GM19468 (cell line): ENCODE measurements at regions not wholly inside any gene's neighbourhood (a gene's known extent, or its start where the extent isn't known, plus 50 kb on each side); places are given as distances from the start of the nearest gene placed in this dataset.

ENCODE experiments used
- ATAC-seq: cut with Tn5 transposase; IDR thresholded peaks from one replicate; pipeline ENCODE4 v1.9.1; 2021; ENCODE audit warnings: mild to moderate bottlenecking, moderate library complexity, moderate number of reproducible peaks; ENCODE audit not compliant: unreplicated experiment; ENCODE audit errors: extremely low read depth

- ATAC-seq = no peak
Measured at GRCh38 chr20:40254023-40254772, 434.8 kb downstream of the MAFB start.

- no peak for ATAC-seq
Measured at GRCh38 chr20:40251284-40251932, 437.6 kb downstream of the MAFB start.

GRCh38 chr20:40249805-40250204, 439.2 kb downstream of the MAFB start:
- ATAC-seq = no peak

- no peak for ATAC-seq
Measured at GRCh38 chr20:40245829-40246228, 443.2 kb downstream of the MAFB start.

- no peak for ATAC-seq
Measured at GRCh38 chr20:40244286-40244685, 444.8 kb downstream of the MAFB start.

GRCh38 chr20:40241596-40242343, 447.3 kb downstream of the MAFB start:
- no peak for ATAC-seq

- ATAC-seq = no peak
Measured at GRCh38 chr20:40238511-40238910, 450.5 kb downstream of the MAFB start.

- no peak for ATAC-seq
Measured at GRCh38 chr20:40234593-40234992, 454.4 kb downstream of the MAFB start.

- no peak for ATAC-seq
Measured at GRCh38 chr20:40233406-40233805, 455.6 kb downstream of the MAFB start.

GRCh38 chr20:40232756-40233155, 456.3 kb downstream of the MAFB start:
- no peak for ATAC-seq

GRCh38 chr20:40232273-40232672, 456.8 kb downstream of the MAFB start:
- no peak for ATAC-seq

- no peak for ATAC-seq
Measured at GRCh38 chr20:40230486-40230885, 458.6 kb downstream of the MAFB start.

- ATAC-seq = no peak
Measured at GRCh38 chr20:40225596-40225995, 463.4 kb downstream of the MAFB start.

GRCh38 chr20:40223810-40224209, 465.2 kb downstream of the MAFB start:
- no peak for ATAC-seq

GRCh38 chr20:40218971-40219370, 470.1 kb downstream of the MAFB start:
- ATAC-seq = no peak

GRCh38 chr20:40218316-40218969, 470.6 kb downstream of the MAFB start:
- no peak for ATAC-seq

GRCh38 chr20:40207655-40208054, 481.4 kb downstream of the MAFB start:
- no peak for ATAC-seq

GRCh38 chr20:40205971-40206370, 483.1 kb downstream of the MAFB start:
- ATAC-seq = no peak

GRCh38 chr20:40203032-40203431, 486.0 kb downstream of the MAFB start:
- no peak for ATAC-seq

- ATAC-seq = no peak
Measured at GRCh38 chr20:40197691-40198090, 491.3 kb downstream of the MAFB start.
